Muscle of arm (tissue), 1 donor: ENCODE measurements at regions not wholly inside any gene's neighbourhood (a gene's known extent, or its start where the extent isn't known, plus 50 kb on each side); places are given as distances from the start of the nearest gene placed in this dataset.
A peak's percentile ranks its signal among the peaks of the same experiment; 100 is the strongest.

Experiments used
- DNase-seq: peaks from one replicate; pipeline ENCODE4 v3.0.0-alpha.2; 2013

DNA sequence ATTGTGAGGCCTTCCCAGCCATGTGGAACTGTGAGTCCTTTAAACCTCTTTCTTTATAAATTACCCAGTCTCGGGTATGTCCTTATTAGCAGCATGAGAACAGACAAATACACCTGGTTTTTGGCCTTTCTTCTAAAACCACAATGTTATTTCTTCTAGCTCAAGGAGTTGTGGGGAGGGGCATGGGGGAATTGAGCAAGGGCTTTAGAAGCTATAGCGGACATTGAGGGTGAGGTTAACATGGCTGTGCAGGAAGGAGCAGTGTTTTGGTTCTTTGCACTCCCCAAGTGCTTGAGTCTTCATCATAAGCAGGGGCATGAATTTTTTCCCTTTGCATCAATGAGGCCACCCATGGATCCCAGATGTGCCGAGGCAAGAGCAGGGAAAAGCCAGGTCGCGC lies 86.8 kb downstream of the SPRING1 start:
- no peak for DNase-seq

DNA sequence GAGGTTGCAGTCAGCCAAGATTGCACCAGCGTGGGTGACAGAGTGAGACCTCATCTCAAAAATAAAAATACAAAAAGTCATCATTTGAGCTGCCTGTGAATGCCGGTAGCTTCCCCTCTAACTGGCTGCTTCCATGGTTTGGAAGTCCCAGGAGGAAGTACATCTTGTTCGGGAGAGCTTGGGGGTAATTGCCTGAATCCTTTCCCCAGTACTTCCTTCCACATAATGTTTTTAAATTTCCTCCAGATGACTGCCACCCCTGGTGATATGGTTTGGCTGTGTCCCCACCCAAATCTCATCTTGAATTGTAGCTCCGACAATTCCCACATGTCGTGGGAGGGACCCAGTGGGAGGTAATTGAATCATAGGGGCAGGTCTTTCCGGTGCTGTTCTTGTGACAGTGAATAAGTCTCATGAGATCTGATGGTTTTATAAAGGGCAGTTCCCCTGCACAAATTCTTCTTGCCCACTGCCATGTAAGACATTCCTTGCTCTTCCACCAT lies 87.2 kb downstream of the SPRING1 start:
- DNase-seq = no peak

DNA sequence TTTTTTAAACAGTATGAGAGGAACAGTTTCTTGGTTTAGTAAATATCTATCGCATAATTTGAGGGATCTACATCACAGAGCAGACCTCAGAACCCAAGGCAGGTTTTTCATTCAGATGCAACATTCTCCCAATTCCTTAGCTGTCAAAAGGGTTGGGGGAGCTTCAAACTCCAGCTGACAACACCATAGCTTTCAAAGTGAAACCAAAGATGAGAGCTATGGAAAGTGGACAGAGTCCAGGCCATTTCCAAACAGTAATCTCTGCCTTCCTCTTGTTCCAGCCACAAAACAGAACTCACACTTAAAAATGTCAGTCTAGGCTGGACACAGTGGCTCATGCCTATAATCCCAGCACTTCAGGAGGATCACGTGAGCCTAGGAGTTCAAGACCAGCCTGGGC lies 87.8 kb downstream of the SPRING1 start:
- no peak for DNase-seq

DNA sequence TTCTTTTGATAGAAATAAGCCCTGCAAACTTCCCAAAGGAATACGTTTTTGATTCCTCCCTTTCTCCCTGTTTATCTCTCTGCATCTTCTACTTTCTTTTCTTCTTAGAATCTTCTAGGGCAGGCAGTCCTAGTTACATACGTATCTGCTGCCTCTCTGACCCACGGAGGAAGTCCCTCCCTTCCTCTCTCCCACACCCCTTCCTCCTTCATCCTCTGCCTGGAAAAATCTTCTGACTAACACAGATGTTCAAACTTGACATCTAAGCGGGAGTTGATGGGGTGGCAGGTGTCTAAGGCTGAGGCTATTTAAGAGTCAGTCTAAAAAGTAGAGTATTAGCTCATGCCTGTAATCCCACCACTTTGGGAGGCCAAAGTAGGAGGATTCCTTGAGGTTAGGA lies 88.6 kb downstream of the MAP1LC3B2 start:
- DNase-seq = no peak

DNA sequence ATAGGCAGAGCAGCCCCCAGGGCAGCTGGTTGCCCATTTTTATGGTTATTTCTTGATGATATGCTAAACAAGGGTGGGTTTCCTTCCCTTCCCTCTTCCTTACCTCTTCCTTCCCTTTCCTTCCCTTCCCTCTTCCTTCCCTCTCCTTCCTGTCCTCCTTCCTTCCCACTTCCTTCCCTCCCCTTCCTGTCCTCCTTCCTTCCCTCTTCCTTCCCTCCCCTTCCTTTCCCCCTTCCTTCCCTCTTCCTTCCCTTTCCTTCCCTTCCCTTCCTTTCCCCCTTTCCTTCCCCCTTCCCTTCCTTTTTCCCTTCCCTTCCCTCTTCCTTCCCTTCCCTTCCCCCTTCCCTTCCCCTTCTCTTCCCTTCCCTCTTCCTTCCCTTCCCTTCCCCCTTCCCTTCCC lies 87.7 kb downstream of the MAP1LC3B2 start:
- no peak for DNase-seq

DNA sequence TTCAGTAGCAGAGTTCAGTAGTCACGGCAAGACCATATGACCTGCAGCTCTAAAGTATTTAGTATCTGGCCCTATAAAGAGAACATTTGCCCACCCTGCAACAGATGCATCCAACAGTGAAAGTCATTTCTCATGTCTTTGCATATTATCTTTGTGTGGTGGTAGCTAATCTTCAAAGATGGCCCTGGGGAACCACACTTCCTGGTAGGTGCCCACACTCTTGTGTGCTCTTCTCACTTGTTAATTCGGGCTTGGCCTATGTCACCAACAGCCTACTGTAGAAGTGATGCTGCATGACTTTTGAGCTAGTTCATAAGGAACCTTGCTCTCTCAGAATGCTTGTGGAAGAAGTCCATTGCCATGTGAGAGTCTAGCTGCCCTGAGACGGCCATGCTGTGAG lies 85.6 kb downstream of the MAP1LC3B2 start:
- DNase-seq = no peak

DNA sequence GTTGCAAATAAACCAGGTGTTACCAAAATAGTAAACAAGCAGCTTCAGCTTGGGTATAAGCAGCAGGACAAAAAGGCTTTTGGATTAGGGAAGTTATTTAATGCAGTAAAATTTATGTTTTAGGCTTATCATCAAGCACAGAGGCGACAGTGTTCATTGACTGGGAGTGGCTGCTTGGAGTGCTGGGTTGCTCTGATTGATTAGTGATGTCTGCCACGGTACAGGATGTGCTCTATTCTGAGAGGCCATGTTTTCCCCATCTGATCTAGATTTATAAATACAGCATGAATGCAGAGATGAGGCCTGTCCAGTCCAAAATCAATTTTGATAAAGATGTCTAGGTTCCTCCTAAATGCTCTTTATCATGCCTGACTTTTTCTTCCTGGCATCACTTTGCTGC lies 83.5 kb downstream of the MAP1LC3B2 start:
- DNase-seq = no peak

DNA sequence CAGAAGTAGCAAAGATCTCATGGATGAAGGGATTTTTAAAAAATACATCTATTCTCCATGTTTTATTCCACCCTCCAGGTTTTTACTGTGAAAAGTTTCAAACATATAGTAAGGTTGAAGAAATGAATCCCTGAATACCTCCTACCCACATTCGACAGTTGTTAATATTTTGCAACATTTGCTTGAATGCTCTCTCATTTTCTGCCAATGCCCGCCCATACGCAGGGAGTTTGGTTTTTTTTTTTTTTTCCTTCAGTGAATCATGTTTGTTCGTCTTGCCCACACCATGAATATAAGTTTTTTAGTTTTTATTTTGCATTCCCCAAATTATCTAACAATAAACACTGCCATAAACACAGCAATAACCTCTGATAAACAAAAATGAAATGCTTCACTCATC lies 82.9 kb downstream of the MAP1LC3B2 start:
- no peak for DNase-seq

DNA sequence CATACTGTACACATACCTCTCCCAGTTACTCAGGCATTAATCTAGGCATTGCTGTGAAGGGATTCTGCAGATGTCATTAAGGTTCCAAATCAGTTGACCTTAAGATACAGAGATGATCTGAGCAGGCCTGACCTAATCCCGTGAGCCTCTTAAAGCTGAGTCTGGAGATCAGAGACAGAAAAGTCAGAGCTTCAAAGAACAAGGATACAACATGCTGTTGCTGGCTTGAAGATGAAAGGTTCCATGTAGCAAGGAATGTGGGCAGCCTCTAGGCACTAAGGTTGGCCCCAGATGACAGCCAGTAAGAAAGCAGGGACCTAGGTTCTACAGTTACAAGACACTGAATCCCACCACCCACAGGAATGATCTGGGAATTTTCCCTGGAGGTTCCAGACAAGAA lies 81.1 kb downstream of the MAP1LC3B2 start:
- DNase-seq = no peak

DNA sequence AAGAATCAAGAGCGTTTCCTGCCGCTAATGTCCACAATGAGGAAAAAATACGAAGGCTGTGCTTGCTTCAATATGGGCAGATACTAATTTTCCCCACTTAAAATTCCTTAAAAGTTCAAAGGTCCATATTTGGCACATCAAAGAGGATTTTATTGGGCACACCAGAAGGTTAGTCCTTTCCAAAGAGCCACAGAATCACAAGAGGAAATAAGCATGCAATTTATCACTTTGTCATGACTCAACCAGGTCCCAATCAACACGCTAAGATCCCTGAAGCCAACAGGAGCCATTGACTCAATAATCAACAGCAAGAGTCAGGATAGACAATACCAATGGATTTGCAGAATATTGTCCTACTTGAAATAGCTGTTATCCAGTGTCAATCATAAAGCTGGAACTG lies 80.6 kb downstream of the MAP1LC3B2 start:
- no peak for DNase-seq

DNA sequence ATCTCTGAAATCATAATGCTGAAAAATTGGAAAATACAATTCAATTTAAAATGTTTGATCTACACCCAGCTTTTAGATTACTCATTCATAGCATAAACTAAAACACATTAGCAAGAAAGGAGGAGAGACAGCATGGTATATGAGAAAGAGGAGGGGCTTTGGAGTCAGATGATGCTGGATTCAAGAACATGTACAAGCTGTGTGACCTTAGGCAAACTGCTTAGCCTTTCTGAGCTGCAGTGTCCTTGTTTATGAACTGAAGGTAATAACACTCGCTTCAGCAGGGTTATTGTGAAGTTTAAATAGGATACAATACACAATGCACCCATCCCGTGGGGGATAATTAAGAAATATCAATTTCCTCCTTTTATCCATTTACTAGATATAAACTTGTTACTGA lies 79.2 kb downstream of the MAP1LC3B2 start:
- DNase-seq = no peak

DNA sequence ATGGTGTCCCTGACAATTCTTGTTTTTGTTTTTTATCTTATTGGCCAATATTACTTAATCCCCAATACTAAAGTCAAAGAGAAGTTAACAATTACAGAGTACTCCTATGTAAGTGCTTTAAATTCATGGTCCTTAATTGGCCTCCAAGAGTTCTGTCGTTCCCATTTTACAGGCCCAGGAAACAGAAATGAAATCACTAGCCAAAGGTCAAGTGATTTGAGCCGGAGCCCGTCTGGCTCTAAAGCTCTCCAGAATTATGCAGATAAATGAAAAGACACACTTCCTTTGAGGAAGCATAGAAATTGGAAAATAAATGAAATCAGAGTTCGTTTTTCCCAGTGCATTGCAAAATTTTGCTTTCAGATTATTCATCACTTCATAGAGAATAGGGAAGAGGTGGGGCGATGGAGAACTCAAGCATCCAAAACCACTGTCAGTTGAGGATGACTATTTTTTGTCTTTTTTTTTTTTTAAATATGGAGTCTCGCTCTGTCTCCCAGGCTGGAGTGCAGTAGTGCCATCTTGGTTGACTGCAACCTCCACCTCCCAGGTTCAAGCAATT lies 78.5 kb downstream of the MAP1LC3B2 start:
- DNase-seq = no peak

DNA sequence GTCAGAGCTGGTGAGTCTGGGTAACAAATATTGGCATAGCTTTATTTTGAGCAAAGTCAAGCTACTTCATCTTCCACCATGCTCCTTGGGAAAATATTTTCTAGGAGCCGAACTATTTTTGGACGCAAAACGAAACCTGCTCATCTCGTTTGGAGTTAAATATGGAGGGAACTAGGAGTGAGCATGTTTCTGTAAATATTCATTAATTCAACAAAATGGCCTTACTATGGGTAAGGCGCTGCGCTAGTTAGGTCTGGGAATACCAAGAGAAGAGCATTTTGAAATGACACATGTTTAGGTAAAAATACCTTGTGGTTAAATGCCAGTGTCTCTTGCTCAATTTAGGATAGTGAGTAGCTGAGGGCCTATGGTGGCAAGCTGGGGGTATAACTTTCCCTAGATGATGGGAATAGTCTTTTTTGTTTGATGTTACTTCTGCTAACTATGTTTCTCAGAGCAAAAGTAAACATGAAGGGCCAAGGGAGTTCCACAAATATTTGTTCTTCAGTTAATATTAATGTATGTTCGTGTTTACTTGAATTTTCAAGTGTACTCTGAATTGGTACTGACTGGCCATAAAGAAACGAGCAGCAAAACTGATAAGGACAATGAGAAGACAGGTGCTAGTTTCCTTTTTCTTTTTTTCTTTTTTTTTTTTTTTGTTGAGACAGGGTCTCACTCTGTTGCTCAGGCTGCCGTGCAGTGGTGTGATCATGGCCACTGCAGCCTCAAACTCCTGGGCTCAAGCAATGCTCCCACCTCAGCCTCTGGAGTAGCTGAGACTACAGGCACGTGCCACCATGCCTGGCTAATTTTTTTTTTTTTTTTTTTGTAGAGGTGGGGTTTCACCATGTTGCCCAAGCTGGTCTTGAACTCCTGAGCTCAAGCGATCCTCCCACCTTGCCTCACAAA lies 77.7 kb downstream of the MAP1LC3B2 start:
- DNase-seq = no peak

DNA sequence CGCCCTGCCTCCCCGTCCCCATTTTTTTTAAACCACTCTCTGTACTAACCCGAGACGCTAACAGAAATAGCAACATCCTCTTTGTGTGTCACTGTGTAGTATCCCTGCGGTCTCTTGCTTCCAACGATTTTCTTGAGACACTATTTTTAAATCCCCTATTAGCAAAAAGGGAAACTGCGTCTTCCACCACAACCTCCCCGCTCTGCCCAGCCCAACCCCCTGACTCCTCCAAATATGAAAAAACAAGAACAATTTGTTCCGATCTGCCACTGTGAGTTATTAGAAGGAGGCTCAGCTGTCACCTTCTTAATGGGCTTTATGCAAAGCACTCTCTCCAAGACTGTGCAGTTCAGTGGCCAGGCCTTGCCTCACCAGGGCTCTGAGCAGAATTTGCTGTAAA lies 76.3 kb downstream of the MAP1LC3B2 start:
- no peak for DNase-seq

DNA sequence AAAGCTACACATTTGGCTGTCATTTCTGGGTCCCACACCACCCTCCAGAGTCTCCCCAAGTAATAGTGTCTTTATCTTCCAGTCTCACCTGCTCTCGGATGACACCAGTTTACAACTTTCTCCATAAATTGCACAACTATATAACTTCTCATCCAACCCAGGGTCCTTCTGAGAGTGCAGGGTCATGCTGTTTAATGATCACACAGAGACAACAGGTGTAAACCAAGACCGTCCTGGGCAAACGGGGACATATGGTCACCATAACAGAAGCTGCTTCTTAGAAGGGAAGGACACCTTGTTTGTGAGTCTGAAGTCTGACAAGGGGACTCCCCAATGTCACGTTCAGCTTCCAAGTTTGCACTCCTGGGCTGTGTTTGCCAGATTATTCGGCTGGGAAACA lies 74.3 kb downstream of the MAP1LC3B2 start:
- DNase-seq = no peak

DNA sequence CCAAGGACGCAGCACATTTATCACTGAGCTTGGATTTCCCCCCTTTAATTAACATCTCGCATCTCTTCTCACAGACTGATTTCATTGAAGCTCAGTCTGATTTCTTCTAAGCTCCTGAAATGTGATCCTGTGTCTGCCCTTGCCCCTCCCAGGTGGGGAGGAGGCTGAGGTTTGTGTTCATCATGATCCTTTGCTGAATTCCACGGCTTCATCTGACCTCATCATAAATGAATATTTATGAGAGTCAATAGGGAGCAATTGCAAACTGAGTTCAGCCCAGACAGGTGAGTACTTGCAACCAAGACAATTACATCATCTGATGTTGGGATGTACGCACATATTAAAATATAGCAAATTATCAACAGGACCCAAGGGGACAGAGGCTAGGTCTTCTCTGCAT lies 72.4 kb downstream of the MAP1LC3B2 start:
- no peak for DNase-seq

DNA sequence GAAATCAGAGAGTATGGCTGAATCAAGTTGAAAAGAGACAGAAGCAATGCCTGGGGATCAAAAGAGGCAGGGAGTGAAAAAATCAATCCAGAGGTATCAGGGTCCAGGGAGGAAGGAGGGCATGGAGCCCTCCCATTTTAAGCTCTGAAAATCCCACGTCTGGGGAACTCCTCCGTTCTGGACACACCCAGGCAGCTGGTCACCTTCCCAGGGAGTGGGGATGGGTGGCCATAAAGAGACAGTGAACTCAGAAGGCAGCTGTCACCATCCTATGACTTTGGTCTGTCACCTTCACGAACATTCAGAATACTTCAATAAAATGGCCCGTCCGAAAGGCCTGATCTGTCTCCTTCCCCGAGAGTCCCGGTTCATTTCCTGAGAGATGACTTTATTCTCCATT lies 71.6 kb downstream of the MAP1LC3B2 start:
- DNase-seq = no peak

DNA sequence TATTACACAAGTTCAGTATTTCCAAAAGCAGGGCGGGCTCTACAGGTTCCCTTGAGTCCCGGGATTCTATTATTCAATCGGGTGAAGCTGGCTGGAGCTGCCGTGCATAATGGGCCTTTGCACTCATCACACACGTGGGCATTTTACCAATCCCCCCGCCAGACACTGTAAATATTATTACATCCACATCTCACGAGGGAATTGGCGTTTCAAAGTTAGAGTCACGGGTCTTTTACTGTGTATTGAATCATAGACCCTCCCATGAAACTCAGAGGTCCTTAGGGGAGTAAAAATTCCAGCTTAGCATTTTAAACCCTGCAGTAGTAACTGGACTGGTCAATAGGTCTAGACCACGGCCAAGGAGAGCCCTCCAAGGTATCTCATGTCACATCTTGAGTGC lies 70.3 kb downstream of the MAP1LC3B2 start:
- DNase-seq = peak; percentile 51

DNA sequence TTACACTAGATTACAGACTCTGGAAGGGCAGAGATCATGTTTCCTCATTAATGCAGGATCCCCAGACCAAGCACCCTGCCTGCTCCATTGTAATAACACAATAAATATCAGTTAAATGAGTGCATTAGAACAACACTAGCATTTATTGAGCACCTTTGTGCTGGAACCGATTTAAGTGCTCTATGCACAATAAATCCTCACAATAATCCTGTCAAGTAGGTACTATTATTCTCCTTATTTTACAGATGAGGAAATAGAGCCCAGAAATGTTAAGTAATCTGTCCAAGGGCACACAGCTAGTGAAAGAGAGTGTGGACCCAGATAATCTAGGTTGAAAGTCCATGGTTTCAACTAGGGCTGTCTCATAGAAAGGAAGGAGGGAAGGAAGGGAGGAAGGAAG lies 69.8 kb downstream of the MAP1LC3B2 start:
- DNase-seq = no peak

DNA sequence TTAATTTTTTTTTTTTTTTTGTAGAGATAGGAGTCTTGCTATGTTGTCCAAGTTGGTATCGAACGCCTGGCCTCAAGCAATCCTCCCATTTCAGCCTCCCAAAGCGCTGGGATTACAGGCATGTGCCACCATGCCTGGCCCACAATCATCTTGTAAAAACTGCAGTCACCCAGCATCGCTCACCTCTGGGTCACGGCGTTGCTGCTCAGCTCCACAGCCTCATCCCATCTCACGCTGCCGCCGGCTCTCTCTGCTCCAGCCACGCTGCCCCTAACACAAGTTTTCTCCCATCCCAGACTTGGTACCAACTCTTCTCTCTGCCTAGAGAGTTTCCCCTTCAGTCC lies 69.2 kb downstream of the MAP1LC3B2 start:
- DNase-seq = no peak
